H1 (cell line): ENCODE measurements at regions not wholly inside any gene's neighbourhood (a gene's known extent, or its start where the extent isn't known, plus 50 kb on each side); places are given as distances from the start of the nearest gene placed in this dataset.

ENCODE experiments used
- CEBPB ChIP-seq: IDR thresholded peaks from 2 replicates; pipeline ENCODE4 v1.6.1; 2012; ENCODE audit warnings: low read depth, low read length
- EZH2 ChIP-seq: fragments of 200-600 bp; sonication (generic); IDR thresholded peaks from 2 replicates; pipeline ENCODE4 v1.7.1; 2012; ENCODE audit warnings: low read depth, mild to moderate bottlenecking, moderate library complexity, low read length, inconsistent platforms; ENCODE audit not compliant: severe bottlenecking
- JUN ChIP-seq: IDR thresholded peaks from 2 replicates; pipeline ENCODE4 v1.6.1; 2011; ENCODE audit warnings: low read depth, mild to moderate bottlenecking, improper control_type of control experiment, low read length
- KDM1A ChIP-seq: fragments of 200-600, 300-600 bp; sonication (generic); IDR thresholded peaks from 2 replicates; pipeline ENCODE4 v1.7.1; 2016; ENCODE audit warnings: mild to moderate bottlenecking, low read length, borderline replicate concordance
- NANOG ChIP-seq: IDR thresholded peaks from 2 replicates; pipeline ENCODE4 v1.6.1; 2011; ENCODE audit warnings: low read length, low read depth, mild to moderate bottlenecking, inconsistent platforms; ENCODE audit not compliant: insufficient read depth, poor library complexity, severe bottlenecking
- POLR2A ChIP-seq, 2 experiments: IDR thresholded peaks; 1 replicate in 1 of 2; 2 replicates in 1 of 2; pipeline ENCODE4 v1.6.1; 2011; ENCODE audit warnings: low read depth in 2 of 2, low read length in 2 of 2, mild to moderate bottlenecking in 2 of 2; ENCODE audit errors: control extremely low read depth in 1 of 2
- POLR2AphosphoS5 ChIP-seq: IDR thresholded peaks from 2 replicates; pipeline ENCODE4 v1.6.1; 2011; ENCODE audit warnings: low read depth, low read length
- RBBP5 ChIP-seq: IDR thresholded peaks from 2 replicates; pipeline ENCODE4 v1.7.1; 2012; ENCODE audit warnings: low read depth, mild to moderate bottlenecking, inconsistent platforms, low read length, moderate library complexity, borderline replicate concordance
- SP1 ChIP-seq: IDR thresholded peaks from 2 replicates; pipeline ENCODE4 v1.6.1; 2011; ENCODE audit warnings: low read depth, low read length
- TF ChIP-seq, protein P1 (sequence below): IDR thresholded peaks from 2 replicates; pipeline ENCODE4 v1.6.1; 2011; ENCODE audit warnings: low read length, improper control_type of control experiment
- TF ChIP-seq, protein P2 (sequence below), 3 experiments: IDR thresholded peaks; 1 replicate in 2 of 3; 2 replicates in 1 of 3; pipeline versions ENCODE4 v1.5.1 to v1.6.1; 2011; ENCODE audit warnings: low read length in 3 of 3, mild to moderate bottlenecking in 3 of 3, inconsistent platforms in 2 of 3, low read depth in 1 of 3, moderate library complexity in 1 of 3; ENCODE audit not compliant: insufficient read depth in 1 of 3; ENCODE audit errors: control extremely low read depth in 1 of 3

DNA sequence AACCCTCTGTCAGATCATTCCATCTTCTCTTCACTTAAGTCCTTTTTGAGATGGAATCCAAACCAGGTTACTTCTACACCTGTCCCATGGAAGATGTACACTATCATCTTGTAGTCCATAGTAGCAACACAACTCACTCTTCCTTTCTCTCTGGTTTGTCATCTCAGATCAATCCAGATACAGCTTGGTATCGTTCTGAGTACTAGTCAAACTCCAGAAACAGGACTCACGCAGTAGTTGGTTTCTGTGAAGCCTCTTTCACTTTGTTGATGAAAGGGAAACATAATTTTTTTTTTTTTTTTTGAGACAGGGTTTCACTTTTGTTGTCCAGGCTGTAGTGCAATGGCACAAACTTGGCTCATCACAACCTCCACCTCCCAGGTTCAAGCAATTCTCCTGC lies 484.0 kb downstream of the PRDM9 start:
- TF ChIP-seq CEBPB (no peak), EZH2 (no peak), POLR2A (IDR thresholded peaks at IDR 0.05; ENCODE audit: control extremely low read depth in 1 of 2, low read depth in 2 of 2, low read length in 2 of 2) (no peak), KDM1A (no peak), JUN (no peak), RBBP5 (no peak), SP1 (no peak), NANOG (no peak), POLR2AphosphoS5 (no peak)
- TF ChIP-seq, protein P1, sequence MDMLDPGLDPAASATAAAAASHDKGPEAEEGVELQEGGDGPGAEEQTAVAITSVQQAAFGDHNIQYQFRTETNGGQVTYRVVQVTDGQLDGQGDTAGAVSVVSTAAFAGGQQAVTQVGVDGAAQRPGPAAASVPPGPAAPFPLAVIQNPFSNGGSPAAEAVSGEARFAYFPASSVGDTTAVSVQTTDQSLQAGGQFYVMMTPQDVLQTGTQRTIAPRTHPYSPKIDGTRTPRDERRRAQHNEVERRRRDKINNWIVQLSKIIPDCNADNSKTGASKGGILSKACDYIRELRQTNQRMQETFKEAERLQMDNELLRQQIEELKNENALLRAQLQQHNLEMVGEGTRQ = no peak
- TF ChIP-seq, protein P2, sequence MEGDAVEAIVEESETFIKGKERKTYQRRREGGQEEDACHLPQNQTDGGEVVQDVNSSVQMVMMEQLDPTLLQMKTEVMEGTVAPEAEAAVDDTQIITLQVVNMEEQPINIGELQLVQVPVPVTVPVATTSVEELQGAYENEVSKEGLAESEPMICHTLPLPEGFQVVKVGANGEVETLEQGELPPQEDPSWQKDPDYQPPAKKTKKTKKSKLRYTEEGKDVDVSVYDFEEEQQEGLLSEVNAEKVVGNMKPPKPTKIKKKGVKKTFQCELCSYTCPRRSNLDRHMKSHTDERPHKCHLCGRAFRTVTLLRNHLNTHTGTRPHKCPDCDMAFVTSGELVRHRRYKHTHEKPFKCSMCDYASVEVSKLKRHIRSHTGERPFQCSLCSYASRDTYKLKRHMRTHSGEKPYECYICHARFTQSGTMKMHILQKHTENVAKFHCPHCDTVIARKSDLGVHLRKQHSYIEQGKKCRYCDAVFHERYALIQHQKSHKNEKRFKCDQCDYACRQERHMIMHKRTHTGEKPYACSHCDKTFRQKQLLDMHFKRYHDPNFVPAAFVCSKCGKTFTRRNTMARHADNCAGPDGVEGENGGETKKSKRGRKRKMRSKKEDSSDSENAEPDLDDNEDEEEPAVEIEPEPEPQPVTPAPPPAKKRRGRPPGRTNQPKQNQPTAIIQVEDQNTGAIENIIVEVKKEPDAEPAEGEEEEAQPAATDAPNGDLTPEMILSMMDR (IDR thresholded peaks at IDR 0.05; ENCODE audit: control extremely low read depth in 1 of 3, insufficient read depth in 1 of 3, low read depth in 1 of 3, low read length in 3 of 3) = no peak
